ENCODE measurements at regions not wholly inside any gene's neighbourhood (a gene's known extent, or its start where the extent isn't known, plus 50 kb on each side); places are given as distances from the start of the nearest gene placed in this dataset.
"Not testable (repeated sequence)": the region's sequence is repeated elsewhere in the genome, so short reads cannot be mapped to it uniquely, and the experiment has no call there.

DNA sequence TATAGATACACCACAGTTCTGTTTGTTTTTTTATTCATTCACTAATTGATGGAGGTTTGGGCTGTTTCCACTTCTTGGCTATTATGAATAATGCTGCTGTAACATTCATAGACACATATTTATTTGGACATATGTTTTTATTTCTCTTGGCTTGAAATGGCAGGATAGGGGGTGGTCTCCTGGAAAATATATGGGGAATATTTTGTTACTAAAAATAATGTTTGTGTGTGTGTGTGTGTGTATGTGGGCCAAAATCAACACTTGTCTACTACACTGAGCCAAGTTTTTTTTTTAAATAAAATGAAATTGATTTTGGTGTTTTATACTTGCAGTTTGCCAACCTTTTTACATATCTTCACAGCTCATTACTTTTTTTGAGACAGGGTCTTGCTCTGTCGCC lies 264.4 kb upstream of the SULF2 start:
- Mint-ChIP-seq H3K4me1 (no peaks in the 10 kb centered on the region), H3K9me3 (peaks cover 0 to 3% (median 0%) of the 10 kb centered on the region in 6 donors), H3K27me3 (ENCODE audit: low read depth in 3 of 3) (peaks cover 2 to 9% (median 7%) of the 10 kb centered on the region in 3 donors), H3K27ac (no peak overlapping the region), H3K4me3 (no peak overlapping the region), H3K36me3 (no peaks in the 10 kb centered on the region)
- no peak for DNase-seq

DNA sequence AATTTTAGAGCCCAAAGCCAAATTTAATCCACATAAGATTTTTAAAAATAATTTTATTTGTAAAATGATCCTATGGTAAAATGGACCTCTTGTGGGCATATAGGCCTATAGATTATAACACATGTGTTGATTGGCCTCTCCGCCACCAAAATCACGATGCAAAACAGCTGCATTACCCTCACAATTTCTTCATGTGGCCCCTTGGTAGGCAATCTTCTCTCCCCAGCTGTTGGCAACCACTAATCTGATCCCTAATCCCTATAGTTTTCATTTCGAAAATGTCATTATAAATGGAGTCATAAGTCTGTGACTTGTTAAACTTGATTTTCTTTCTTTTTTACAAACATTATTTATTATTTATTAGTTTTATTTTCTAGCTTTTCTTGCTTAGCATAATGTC lies 263.9 kb upstream of the SULF2 start:
- Mint-ChIP-seq H3K9me3 (peaks cover 0 to 3% (median 0%) of the 10 kb centered on the region in 6 donors), H3K27me3 (ENCODE audit: low read depth in 3 of 3) (peaks cover 2 to 9% (median 7%) of the 10 kb centered on the region in 3 donors), H3K4me3 (no peak overlapping the region), H3K4me1 (no peaks in the 10 kb centered on the region), H3K36me3 (no peaks in the 10 kb centered on the region), H3K27ac (no peak overlapping the region)
- no peak for DNase-seq

DNA sequence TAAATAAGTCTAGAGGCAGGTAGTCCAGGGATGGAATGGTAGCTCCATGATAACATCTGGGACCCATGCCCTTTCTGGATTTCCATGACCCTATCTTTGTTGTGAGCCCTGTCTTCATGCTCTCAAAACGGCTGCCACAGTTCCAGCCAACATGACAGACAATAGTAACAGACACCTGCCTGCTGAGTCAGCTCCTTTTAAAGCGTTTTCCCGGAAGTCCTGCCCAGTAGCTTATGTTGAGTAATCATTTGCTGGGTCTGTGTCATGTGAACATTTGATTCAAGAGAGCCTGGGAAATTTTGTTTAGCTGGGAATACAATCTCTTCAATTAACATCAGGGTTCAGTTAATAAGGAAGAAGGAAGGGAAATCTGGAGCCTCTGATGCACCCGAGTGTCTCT lies 262.2 kb upstream of the SULF2 start:
- Mint-ChIP-seq H3K4me3 (no peak overlapping the region), H3K4me1 (no peaks in the 10 kb centered on the region), H3K36me3 (no peaks in the 10 kb centered on the region), H3K27me3 (ENCODE audit: low read depth in 3 of 3) (peaks cover 4 to 7% (median 7%) of the 10 kb centered on the region in 3 donors), H3K9me3 (peaks cover 0 to 2% (median 0%) of the 10 kb centered on the region in 6 donors), H3K27ac (no peak overlapping the region)
- no peak for DNase-seq

DNA sequence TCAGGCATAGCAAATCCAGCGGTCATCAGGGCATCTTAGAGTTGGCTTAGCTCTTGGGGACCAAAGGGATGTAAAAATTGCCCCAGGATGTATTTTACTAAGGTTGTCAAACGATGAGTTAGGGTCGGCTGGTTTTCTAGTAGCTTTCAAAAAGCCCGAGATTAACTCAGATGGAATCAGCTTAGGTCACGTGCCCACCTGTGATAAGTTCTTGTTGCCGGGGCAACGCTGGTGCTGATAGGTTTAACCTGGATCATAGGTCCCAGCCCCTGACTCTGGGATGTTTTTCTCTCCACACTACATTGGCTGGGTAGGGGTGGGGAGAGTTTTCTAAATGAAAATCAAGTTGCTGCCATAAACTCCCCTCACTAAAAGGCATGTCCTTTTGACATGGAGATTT lies 257.3 kb upstream of the SULF2 start:
- no peaks in the 10 kb centered on the region for H3K4me1 Mint-ChIP-seq
- no peaks in the 10 kb centered on the region for H3K36me3 Mint-ChIP-seq
- H3K4me3 Mint-ChIP-seq, result no peak overlapping the region
- H3K27ac Mint-ChIP-seq, result no peak overlapping the region
- H3K27me3 Mint-ChIP-seq (ENCODE audit: low read depth in 3 of 3), result peaks cover 2% of the 10 kb centered on the region in 3 donors
- no peak for DNase-seq
- peaks cover 0 to 2% (median 0%) of the 10 kb centered on the region in 6 donors for H3K9me3 Mint-ChIP-seq

DNA sequence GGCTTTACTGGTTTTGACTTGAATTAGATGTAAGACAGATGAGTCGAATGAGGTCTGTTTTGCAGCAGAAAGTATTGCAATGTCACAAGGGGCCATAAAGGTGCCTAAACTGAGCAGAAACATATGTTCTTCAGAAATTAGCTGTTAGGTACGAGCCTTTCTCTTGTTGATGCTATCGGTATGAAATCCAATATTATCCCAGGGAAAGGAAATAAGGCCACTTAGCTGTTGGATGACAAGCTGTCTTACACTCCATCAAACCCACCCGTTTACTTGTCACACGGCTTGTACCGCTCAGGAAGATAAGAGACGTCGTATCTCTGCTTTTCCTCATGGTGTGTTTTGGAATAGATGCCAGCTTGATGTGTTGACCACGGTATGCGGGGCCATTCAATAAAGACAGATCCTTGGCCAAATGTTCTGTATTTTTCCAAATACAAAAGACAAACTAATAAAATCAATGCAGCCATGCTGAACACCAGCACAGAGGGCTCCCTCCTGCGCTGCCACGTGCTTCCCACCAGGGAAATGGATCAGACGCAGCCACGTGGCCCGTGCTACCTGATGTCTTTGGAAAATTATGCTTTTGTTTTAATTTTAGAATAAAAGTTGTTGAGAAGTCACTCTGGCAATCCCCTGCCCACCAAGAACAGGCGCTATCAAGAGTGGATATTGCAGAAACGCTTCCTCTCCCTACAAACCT lies 255.9 kb upstream of the SULF2 start:
- DNase-seq, result no peak
- Mint-ChIP-seq H3K36me3 (no peaks in the 10 kb centered on the region), H3K27ac (no peak overlapping the region), H3K9me3 (no peaks in the 10 kb centered on the region), H3K27me3 (ENCODE audit: low read depth in 3 of 3) (peaks cover 2% of the 10 kb centered on the region in 3 donors), H3K4me1 (no peaks in the 10 kb centered on the region), H3K4me3 (no peak overlapping the region)

DNA sequence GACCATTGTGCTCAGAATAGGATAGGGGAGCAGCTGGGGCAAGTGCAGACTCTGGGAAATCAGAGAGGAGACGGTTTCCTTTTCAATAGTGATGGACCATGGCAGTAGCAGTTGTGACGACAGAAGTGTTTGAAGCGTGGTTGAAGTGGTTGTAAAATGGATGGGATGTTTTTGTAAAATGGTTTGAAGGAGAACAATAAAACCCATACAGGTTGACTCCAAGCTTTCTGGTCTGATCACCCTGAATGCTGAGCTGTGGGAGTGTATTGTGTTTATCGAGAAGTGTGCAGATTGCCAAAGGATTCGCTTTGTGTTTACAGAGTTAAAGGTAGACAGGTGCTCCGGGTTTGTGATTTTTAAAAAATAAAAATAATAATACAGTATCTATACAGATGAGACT lies 255.2 kb upstream of the SULF2 start:
- no peak overlapping the region for H3K4me3 Mint-ChIP-seq
- H3K27ac Mint-ChIP-seq, result no peak overlapping the region
- DNase-seq, result no peak
- H3K9me3 Mint-ChIP-seq, result no peaks in the 10 kb centered on the region
- no peaks in the 10 kb centered on the region for H3K4me1 Mint-ChIP-seq
- peaks cover 2% of the 10 kb centered on the region in 3 donors for H3K27me3 Mint-ChIP-seq (ENCODE audit: low read depth in 3 of 3)
- H3K36me3 Mint-ChIP-seq, result no peaks in the 10 kb centered on the region

DNA sequence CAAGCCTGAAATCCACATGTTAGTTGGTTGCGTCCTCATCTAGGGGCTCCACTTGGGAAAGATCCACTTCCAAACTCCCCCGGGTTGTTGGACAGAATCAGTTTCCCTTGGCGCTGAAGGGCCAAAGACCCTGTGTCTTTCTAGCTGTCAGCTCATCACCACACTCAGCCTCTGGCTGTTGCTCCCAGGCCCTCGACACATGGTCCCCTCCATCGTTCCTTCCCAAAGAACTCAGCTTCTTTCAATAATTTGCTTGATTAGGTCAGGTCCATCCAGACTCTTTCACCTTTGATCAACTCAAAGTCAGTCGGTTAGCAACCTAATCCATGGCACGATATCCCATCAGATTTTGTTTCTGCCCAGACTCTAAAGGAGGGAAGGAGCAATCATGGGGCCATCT lies 254.8 kb upstream of the SULF2 start:
- Mint-ChIP-seq H3K27ac (no peak overlapping the region), H3K36me3 (no peaks in the 10 kb centered on the region), H3K4me3 (peak overlapping the region in 1 of 5 donors; percentile 9), H3K4me1 (no peaks in the 10 kb centered on the region), H3K9me3 (no peaks in the 10 kb centered on the region), H3K27me3 (ENCODE audit: low read depth in 3 of 3) (peaks cover 2% of the 10 kb centered on the region in 3 donors)
- no peak for DNase-seq

DNA sequence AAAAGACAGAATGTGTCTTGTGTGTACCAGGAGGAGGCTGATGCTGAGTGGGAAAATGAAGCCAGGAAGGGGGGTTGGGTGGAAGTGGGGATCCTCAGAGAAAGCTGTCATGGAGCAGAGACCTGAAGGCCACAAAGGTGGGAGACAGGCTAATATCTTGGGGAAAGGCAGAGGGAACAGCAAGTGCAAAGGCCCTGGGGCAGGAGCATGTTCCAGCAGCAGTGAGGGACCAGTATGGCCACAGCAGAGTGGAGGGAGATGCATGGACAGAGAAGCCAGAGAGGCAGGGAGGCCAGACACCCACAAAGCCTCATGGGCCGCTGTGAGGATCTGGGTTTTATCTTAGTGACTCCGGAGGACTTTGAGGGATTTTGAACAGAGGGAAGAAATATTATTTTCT lies 254.2 kb upstream of the SULF2 start:
- Mint-ChIP-seq H3K27ac (no peak overlapping the region), H3K27me3 (ENCODE audit: low read depth in 3 of 3) (peaks cover 2 to 5% (median 4%) of the 10 kb centered on the region in 3 donors), H3K4me1 (no peaks in the 10 kb centered on the region), H3K36me3 (no peaks in the 10 kb centered on the region), H3K4me3 (no peak overlapping the region), H3K9me3 (no peaks in the 10 kb centered on the region)
- no peak for DNase-seq

DNA sequence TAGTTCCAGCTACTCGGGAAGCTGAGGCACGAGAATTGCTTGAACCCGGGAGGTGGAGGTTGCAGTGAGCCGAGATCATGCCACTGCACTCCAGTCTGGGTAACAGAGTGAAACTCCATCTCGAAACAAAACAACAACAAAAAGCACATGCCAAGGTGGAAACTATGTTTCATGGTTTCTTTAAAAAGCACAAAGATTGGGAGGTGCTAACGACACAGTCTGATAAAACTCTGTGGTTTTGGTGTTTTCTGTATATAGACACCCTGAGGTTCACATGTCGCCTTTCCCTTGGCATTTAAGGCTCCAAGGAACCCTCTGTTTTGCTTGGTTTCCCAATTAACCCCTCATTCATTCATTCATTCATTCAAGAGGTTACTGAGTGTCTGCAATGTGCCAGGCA lies 253.4 kb upstream of the SULF2 start:
- Mint-ChIP-seq H3K9me3 (no peaks in the 10 kb centered on the region), H3K27me3 (ENCODE audit: low read depth in 3 of 3) (peaks cover 2 to 5% (median 4%) of the 10 kb centered on the region in 3 donors), H3K4me1 (no peaks in the 10 kb centered on the region), H3K36me3 (no peaks in the 10 kb centered on the region), H3K27ac (no peak overlapping the region), H3K4me3 (no peak overlapping the region)
- DNase-seq, result no peak

DNA sequence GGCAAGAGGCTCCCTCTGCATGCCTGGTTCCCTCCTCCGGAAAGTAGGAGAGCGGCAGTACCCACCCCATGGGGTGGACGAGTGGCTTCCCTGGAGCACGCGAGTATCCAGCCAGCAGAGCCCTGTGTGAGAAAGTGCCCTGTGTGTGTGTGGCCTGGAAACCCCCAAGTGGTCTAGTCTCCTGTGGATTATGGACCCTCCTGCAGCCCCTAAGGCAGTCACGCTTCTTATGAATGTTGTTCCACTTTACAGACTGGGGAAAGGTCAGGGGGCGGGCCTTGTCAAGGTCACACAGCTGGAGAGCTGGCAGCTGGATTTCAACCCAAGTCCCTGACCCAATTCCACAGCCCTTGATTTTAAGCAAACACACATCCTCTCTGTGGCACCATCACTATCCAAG lies 252.5 kb upstream of the SULF2 start:
- H3K36me3 Mint-ChIP-seq; H3K27me3 Mint-ChIP-seq (ENCODE audit: low read depth in 3 of 3); H3K9me3 Mint-ChIP-seq; H3K4me1 Mint-ChIP-seq; H3K27ac Mint-ChIP-seq; H3K4me3 Mint-ChIP-seq; DNase-seq: not testable (repeated sequence)

DNA sequence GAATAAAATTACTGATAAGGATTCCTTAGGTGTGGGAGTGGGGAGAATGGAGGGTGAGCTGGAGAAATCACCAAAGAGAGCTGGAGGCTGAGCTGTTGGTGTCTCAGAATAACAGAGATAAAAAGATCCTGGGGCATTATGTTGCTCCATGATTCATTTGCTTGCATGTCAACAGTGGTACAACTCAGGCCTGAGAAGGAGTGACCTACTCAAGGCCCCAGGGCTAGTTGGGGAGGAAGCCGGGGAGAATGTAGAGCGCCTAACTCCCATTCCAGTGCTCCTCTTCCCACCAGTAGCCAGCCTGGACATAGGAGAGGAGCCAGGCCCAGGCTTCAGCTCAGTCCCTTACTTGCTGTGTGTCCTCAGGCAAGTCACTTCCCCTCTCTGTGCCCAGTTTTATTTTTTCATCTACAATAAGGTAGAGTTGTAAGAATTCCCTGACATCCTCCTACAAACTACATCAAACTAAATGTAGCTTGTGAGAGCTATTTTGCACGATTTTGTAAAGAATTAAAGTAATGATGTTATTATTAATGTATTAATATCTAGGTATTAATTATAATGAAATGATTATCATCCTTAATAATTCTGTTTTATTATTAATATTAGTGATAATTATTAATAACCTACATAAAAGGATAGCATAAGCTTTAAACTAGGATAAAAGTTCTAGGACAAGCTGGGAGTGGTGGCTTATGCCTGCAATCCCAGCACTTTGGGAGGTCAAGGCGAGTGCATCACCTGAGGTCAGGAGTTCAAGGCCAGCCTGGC lies 250.9 kb upstream of the SULF2 start:
- H3K9me3 Mint-ChIP-seq, result no peaks in the 10 kb centered on the region
- no peaks in the 10 kb centered on the region for H3K36me3 Mint-ChIP-seq
- no peak overlapping the region for H3K4me3 Mint-ChIP-seq
- no peaks in the 10 kb centered on the region for H3K4me1 Mint-ChIP-seq
- H3K27ac Mint-ChIP-seq, result no peak overlapping the region
- H3K27me3 Mint-ChIP-seq (ENCODE audit: low read depth in 3 of 3), result peaks cover 2 to 13% (median 5%) of the 10 kb centered on the region in 3 donors
- DNase-seq, result no peak

DNA sequence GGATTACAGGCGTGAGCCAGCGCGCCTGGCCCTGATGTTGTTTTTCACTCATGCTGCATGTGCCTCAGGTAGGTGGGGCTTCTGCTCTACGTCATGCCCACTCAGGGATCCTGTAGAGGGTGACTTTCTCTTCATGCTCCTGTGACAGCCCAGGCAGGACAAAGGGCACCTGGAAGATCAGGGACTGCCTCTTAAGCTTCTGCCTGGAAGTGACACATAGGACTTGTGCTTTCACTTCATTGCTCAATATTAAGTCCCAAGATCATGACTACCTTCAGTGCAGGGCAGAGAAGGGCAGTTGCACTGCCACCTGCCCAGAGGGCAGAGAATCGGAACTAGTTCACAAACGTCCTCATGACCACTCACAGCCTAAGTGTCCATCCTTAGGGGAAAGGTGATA lies 249.5 kb upstream of the SULF2 start:
- Mint-ChIP-seq H3K9me3 (no peaks in the 10 kb centered on the region), H3K4me3 (no peak overlapping the region), H3K36me3 (no peaks in the 10 kb centered on the region), H3K27me3 (ENCODE audit: low read depth in 3 of 3) (peaks cover 2 to 14% (median 5%) of the 10 kb centered on the region in 3 donors), H3K27ac (no peak overlapping the region), H3K4me1 (no peaks in the 10 kb centered on the region)
- no peak for DNase-seq

DNA sequence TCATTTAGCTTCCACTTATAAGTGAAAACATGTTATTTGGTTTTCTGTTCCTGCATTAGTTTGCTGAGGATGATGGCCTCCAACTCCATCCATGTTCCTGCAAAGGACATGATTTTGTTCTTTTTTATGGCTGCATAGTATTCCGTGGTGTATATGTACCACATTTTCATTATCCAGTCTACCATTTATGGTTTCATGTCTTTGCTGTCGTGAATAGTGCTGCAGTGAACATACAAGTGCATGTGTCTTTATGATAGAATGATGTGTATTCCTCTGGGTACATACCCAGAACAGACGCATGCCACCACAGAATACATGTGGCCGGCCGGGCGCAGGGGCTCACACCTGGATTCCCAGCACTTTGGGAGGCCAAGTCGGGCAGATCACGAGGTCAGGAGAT lies 247.7 kb upstream of the SULF2 start:
- not testable (repeated sequence) for H3K4me1 Mint-ChIP-seq, H3K36me3 Mint-ChIP-seq, DNase-seq, H3K4me3 Mint-ChIP-seq, H3K27ac Mint-ChIP-seq, H3K9me3 Mint-ChIP-seq
- H3K27me3 Mint-ChIP-seq (ENCODE audit: low read depth in 3 of 3), result peaks cover 3 to 14% (median 4%) of the 10 kb centered on the region in 3 donors

DNA sequence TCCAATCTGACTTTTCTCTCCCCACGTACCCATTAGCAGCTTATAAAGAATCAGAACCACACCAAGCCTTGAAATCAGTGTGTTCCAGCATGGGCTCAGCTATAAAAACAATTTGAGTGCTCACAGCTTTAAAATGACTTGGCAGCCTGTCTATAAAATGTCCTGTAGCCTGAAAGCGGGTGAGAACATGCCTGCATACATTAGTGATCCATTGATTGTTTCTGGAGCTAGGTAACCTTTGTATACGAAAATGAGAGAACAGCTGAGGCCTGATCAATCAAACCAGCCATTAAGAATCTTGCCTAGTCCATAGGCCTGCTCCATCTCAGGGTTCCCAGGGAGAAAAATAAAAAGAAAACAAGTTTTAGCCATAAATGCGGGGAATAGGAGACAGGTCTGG lies 245.8 kb upstream of the SULF2 start:
- Mint-ChIP-seq H3K36me3 (no peaks in the 10 kb centered on the region), H3K27me3 (ENCODE audit: low read depth in 3 of 3) (peaks cover 4 to 17% (median 10%) of the 10 kb centered on the region in 3 donors)

More for the DNA sequence above, 245.8 kb upstream of the SULF2 start:
- H3K4me1 Mint-ChIP-seq, result no peaks in the 10 kb centered on the region
- no peaks in the 10 kb centered on the region for H3K9me3 Mint-ChIP-seq
- no peak overlapping the region for H3K4me3 Mint-ChIP-seq
- no peak for DNase-seq
- H3K27ac Mint-ChIP-seq, result no peak overlapping the region

Measured in immature natural killer cell (primary cell).